SK-N-SH treated with all-trans-retinoic acid at 6 μM for 48 hours (cell line): ENCODE measurements at regions not wholly inside any gene's neighbourhood (a gene's known extent, or its start where the extent isn't known, plus 50 kb on each side); places are given as distances from the start of the nearest gene placed in this dataset.

Experiments used
- ARNTL ChIP-seq: fragments of 450-650 bp; formaldehyde crosslinking; IDR thresholded peaks from 2 replicates; pipeline ENCODE4 v1.5.0; 2020; ENCODE audit warnings: low read depth, mild to moderate bottlenecking, moderate library complexity, borderline replicate concordance
- BACH2 ChIP-seq: fragments of 250-450 bp; sonication (Bioruptor Pico); IDR thresholded peaks from 2 replicates; pipeline ENCODE4 v1.9.0; 2021; ENCODE audit warnings: mild to moderate bottlenecking, borderline replicate concordance
- CREB5 ChIP-seq: fragments of 250-450 bp; sonication (Bioruptor Pico); IDR thresholded peaks from 2 replicates; pipeline ENCODE4 v1.5.1; 2020; ENCODE audit warnings: low read depth, mild to moderate bottlenecking, moderate library complexity
- RARB ChIP-seq: fragments of 250-450 bp; sonication (Bioruptor Pico); IDR thresholded peaks from 2 replicates; pipeline ENCODE4 v1.8.0; 2021; ENCODE audit warnings: mild to moderate bottlenecking, moderate library complexity
- ZFP3 ChIP-seq: fragments of 250-450 bp; sonication (Bioruptor Pico); IDR thresholded peaks from 2 replicates; pipeline ENCODE4 v1.5.0; 2020; ENCODE audit warnings: mild to moderate bottlenecking, moderate library complexity
- TF ChIP-seq, protein P1 (sequence below): fragments of 250-450 bp; sonication (Bioruptor Pico); IDR thresholded peaks from 2 replicates; pipeline ENCODE4 v1.5.1; 2021; ENCODE audit warnings: mild to moderate bottlenecking, moderate library complexity

DNA sequence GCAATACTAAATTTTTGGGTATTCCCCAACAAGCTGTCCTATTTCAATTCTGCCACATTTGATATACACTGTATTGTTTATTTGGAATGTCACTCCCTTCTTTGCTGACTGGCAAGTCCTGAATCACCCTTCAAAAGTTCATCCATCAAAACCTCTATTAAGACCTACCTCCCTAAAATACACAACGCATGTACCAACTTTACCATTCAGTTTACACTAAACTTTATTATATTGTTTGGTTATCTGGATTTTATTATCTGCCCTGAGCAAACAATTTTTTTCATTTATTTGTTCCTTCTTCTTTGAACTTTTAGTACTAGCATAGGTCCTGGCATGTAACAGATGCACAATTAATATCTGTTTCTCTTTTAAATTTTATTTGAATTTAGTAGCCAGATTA, 958.2 kb upstream of the ADGRB3 start:
- no peak for TF ChIP-seq RARB (CRISPR knock-in tag)
- TF ChIP-seq, protein P1, sequence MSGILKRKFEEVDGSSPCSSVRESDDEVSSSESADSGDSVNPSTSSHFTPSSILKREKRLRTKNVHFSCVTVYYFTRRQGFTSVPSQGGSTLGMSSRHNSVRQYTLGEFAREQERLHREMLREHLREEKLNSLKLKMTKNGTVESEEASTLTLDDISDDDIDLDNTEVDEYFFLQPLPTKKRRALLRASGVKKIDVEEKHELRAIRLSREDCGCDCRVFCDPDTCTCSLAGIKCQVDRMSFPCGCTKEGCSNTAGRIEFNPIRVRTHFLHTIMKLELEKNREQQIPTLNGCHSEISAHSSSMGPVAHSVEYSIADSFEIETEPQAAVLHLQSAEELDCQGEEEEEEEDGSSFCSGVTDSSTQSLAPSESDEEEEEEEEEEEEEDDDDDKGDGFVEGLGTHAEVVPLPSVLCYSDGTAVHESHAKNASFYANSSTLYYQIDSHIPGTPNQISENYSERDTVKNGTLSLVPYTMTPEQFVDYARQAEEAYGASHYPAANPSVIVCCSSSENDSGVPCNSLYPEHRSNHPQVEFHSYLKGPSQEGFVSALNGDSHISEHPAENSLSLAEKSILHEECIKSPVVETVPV (CRISPR knock-in tag): no peak
- TF ChIP-seq BACH2 (CRISPR knock-in tag): no peak
- TF ChIP-seq ARNTL (CRISPR knock-in tag): no peak
- TF ChIP-seq ZFP3 (CRISPR knock-in tag): no peak
- TF ChIP-seq CREB5: no peak
